HG03442 (cell line): ENCODE measurements at regions not wholly inside any gene's neighbourhood (a gene's known extent, or its start where the extent isn't known, plus 50 kb on each side); places are given as distances from the start of the nearest gene placed in this dataset.

Source experiments
- ATAC-seq: cut with Tn5 transposase; IDR thresholded peaks from one replicate; pipeline ENCODE4 v1.9.1; 2021; ENCODE audit warnings: mild to moderate bottlenecking, moderate library complexity; ENCODE audit not compliant: unreplicated experiment

GRCh38 chr2:84290537-84290936 lies 168.5 kb downstream of the SUCLG1 start:
- no peak for ATAC-seq

DNA sequence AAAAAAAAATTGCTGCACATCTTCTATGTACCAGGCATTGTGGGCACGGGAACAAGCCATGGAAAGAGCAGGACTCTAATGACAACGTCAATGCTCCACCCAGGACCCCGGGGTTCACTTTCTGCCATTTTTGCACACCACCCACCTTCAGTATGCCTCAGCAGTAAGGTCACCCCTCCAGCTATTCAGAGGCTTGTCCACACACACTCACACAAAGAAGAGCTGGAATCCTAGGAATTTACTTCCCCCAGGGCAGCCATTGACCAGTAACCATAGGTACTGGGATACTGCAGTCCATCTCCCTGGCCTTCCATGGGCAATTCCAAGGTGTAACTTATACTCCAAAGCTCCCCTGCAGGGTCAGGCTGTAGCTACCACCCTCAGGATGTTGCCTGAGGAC lies 170.8 kb downstream of the SUCLG1 start:
- ATAC-seq: no peak

GRCh38 chr2:84286878-84287277 lies 172.2 kb downstream of the SUCLG1 start:
- peak; percentile 44 for ATAC-seq

DNA sequence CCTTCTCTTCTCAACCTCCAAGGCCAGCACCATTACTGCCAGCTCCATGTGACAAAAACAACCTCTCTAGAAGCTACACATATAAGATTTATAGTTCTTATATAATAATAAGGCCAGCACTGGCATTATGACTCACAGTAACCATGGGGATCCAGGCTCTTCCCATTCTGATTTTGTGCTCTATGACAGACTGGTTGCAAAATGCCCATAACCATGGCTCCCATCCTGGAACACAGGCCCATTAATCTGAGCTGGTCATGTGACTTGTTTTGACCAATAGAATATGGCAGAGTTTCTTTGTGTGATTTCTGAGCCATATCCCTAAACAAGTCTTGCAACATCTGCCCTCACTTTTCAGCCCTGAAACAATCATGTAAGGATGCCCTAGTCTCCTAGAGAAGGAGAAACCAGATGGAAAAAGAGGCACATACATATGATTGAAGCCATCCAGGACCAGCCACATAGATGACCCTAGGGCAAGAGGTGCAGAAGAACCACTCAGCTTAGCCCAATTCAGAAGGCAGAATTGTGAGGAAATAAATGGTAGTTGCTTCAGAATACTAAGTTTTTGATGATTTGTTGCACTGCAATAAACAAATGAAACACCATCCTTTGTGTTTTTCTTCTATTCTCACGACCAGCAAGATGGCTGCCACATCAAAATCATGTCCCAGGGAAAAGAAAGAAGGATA lies 173.9 kb downstream of the SUCLG1 start:
- no peak for ATAC-seq

DNA sequence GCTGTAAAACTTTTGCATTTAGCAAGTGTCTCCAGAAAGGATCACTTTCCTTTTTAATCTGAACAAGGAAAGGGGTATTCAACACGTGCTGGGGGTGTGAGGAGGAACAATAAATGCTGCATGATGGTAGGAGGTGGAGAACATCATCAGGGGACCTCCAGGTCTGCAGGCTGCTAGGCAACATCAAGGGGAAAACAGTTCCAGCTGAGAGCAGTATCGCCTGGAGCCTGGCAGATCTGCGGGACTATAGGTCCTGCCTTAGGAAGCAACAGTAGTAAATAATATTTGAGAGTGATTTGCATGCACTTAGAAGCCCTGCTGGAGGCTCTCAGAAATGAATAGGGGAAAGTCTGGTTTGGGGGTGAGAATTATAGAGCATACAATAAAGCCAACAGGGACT lies 175.6 kb downstream of the SUCLG1 start:
- no peak for ATAC-seq

GRCh38 chr2:84281510-84281909 lies 177.6 kb downstream of the SUCLG1 start:
- no peak for ATAC-seq

GRCh38 chr2:84280873-84281272 lies 178.2 kb downstream of the SUCLG1 start:
- ATAC-seq: no peak

DNA sequence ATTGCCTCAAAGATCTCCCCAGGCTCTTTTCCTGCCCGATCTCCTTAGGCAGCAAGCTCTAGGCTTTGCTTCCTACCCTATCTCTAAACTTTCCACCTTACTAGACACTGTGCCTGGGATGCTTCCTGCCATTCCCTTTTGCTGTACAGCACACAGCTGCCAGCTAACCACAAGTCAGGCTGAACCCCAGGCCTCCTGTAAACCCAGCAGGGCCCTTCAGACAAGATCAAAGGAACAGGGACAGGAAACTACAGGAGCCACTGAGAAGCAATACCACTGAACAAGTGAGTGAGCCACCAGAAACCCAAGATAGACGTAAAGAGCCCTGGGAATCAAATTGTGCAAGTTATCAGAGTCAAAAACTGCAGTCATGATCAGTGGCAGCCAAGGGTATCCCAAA lies 180.7 kb downstream of the SUCLG1 start:
- ATAC-seq: no peak

DNA sequence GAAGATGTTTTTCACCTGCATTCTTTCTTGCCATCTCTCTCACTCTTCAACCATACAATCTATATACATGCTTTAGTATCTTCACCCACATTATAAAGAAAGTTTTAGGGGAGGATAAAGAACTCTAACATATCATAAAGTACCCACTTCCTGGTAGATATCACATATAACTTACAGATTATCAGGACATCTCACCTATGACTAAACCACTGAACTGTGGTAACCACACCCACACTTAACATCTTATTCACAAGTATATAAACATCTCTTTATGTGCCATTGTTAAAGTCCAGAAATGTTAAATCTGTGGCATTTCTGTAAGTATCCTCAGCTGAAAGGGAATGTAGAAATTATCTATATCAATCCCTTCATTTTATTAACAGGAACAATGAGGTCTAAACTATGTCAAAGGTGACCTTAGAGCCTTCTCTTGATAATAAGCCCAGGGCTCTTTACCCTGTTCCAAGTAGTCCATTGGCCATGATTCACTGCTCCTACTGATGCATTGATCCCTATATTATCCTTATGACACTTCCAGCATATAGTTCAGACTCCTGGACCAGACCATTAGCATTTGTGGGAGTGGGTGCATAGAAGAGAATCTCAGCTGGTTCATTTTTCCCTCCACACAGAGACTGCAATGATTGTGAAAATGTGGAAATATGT lies 182.4 kb downstream of the SUCLG1 start:
- ATAC-seq: no peak

DNA sequence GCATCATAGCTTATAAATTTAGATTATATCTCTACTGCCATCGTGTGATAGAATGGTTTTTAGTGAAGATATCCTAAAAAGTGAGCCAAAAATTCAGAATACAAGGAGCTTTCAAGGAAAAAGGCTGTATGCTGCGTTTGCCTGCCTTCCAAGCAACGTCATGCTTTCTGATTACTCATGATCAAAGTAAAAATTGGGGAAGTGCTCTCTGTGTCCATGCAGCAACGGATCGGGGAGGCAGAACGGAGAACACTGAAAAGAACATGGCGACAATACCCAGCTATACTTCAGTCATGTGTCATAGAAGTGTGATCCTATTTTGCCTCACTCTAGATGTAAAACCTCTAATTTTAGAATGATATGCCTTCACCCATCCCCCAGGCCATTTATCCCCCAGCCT lies 185.7 kb downstream of the SUCLG1 start:
- ATAC-seq: no peak

DNA sequence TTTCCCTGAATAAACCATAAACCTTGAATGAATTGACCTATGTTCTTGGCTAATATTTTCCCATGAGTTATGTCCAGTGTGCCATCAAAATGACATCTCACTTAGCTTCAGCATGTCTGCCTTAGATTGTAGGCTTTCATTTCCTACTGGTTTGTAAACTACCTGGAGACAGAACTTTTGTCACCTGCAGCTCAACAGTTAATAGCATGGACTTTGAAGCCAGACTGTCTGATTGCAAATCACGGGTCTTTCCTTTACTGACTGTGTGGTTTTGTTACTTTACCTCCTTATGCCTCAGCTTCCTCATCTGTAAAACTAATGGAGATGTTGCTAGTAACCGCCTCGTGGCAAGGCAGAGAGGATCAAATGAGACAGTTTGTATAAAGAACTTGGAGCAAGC lies 187.1 kb downstream of the SUCLG1 start:
- no peak for ATAC-seq

DNA sequence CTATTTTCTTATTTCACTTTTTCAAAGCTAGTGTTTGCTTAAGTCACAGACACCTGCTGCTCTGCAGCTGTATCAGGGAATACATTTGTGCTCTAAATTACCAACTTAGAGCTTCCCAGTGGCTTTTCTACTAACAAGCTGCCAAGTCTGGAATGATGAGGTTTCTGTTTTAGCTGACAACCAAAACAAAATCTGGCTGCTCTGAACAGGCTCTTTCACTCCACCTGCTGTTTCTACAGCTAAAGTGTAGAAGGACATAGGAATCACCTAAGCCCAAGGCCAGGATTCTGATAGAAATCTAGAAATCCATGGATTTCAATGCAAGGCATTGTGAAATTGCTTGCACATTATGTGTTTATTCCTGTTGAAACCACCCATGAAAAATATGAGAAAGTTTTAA lies 201.2 kb downstream of the SUCLG1 start:
- ATAC-seq: no peak

GRCh38 chr2:84251651-84252302 lies 207.3 kb downstream of the SUCLG1 start:
- ATAC-seq: no peak

DNA sequence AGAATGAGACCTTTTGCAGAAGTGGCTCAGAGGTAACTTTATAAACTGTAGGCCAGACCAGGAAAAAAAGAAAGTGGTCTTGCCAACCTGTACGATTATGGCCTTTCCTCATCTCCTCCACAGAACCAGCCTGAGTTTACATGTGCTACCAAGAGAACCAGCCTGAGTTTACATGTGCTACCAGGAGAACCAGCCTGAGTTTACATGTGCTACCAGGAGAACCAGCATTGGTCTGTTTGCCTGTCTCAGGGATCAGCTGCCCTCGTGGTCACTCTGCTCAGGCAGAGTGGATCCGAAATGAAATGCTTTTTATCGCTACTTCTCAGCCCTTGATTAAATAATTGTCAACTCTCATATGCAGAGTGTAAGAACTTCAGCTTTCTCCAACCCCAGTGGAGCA lies 209.9 kb downstream of the SUCLG1 start:
- no peak for ATAC-seq

DNA sequence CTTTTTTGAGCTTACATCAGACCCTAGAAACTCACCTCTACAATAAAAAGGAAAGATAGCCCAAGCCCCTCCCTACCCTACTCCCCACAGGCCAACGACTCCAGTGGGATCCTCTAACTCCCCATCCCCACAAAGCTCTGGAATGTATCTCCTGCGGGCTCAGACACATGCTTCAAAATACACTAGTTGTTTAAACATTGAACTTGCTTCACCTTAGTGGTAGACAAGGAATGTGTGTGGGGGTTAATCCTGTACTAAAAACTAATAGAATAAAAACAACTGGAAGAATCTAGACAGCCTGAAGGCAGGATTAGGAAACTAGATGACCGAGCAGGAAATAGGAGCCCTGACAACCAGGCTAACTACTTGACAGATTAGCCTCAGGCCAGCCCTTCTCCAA lies 211.5 kb downstream of the SUCLG1 start:
- ATAC-seq: no peak

GRCh38 chr2:84243788-84244733 lies 215.0 kb downstream of the SUCLG1 start:
- ATAC-seq: no peak

DNA sequence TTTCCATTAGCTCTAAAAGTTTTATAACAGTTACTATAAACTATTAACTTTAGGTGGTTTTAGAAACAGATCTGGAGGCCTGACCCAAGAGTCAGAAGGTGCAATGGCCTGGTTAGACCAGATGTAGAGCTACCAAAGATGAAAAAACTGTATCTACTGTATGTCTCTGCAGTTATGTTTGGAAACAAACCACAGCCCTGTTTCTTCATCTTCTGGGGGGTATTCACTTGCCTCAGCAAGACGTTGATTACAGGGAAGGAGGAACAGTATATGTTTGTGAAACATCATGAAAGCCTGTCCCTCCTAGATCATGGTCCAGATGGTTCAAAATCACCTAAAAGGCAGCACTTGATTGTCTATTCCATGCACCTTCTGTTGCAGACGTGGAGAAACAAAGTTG lies 220.2 kb downstream of the SUCLG1 start:
- ATAC-seq: no peak

DNA sequence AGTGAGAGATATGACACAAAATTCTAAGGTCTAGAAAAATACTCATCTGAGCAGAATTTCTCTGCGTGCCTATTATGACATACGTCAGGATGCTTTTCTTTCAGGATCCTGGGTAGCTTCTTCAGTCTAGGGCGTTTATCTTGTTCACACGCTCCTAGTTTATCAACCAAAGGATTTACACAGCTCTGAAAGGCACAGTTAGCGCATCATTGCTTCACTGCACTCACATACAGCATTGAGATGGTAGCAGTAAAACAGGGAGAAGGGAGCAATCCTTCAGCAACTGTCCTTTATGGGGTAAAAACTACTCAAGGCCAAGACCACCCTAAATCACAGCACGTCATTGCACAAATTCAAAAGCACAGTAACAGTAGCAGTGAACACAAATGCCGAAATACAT lies 222.8 kb downstream of the SUCLG1 start:
- no peak for ATAC-seq

DNA sequence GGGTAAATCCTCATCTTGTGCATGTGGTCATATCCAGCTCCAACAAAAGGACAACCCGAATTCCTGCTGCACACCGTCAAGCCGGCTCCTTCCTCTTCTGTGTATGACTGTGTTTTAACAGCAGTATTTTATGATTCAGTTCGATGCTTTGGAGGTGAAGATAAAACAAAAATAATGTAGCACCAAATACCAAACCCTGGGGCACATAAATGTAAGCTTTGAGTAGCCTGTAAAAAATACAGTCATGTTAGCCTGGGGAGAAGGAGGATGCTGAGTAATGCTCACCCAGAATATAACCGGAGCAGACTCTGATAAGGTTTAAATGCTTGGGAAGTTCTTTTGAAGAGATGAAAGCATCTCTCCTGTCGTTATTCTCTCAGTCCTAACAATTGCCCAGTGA lies 225.0 kb downstream of the SUCLG1 start:
- no peak for ATAC-seq

DNA sequence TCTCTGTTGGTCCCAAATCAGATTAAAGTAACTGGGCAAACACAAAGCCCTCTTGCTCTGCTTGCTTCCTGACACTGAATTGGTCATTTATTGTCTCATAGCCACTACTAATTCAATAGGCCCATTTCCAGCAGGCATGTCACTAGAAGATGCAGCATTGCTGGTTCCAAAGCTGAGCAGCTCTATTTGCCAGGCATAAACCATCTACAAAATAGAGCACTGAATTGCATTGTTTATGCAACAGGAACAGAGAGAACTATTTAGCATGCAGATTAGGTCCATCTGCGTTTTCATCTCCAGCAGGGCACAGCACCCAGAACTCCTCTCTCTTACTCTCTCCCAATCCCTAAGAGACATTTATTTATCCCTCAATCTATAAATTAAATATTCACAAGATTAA lies 227.6 kb downstream of the SUCLG1 start:
- no peak for ATAC-seq

GRCh38 chr2:84224121-84224520 lies 235.0 kb downstream of the SUCLG1 start:
- no peak for ATAC-seq
